ENCODE measurements at regions not wholly inside any gene's neighbourhood (a gene's known extent, or its start where the extent isn't known, plus 50 kb on each side); places are given as distances from the start of the nearest gene placed in this dataset.

GRCh38 chr4:3673716-3674478 is 92.3 kb upstream of the ADRA2C start:
- no peak overlapping the region for H3K4me3 ChIP-seq (ENCODE audit: low read depth, low read length)
- DNase-seq (ENCODE audit: low read depth) = no peak
- TF ChIP-seq CTCF (IDR thresholded peaks at IDR 0.05; ENCODE audit: insufficient read depth, low read length) = no peak

GRCh38 chr4:3673176-3673575 is 93.0 kb upstream of the ADRA2C start:
- H3K4me3 ChIP-seq (ENCODE audit: low read depth, low read length) = no peak overlapping the region
- no peak for TF ChIP-seq CTCF (IDR thresholded peaks at IDR 0.05; ENCODE audit: insufficient read depth, low read length)
- DNase-seq (ENCODE audit: low read depth) = no peak

DNA sequence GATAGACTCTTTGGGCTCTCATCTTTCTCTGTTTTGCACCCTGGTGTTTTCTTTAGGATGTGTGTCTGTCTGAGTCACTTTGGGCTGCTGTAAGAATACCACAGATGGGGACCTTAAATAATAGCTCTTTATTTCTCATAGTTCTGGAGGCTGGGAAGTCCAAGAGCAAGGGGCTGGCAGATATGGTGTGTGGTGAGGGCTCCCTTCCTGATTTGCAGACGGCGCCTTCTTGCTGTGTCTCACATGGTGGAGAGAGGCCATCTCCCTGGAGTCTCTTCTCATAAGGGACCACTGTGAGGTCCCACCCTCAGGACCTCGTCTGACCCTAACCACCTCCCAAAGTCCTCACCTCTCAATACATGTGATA is 93.7 kb upstream of the ADRA2C start:
- DNase-seq (ENCODE audit: low read depth) = no peak
- H3K4me3 ChIP-seq (ENCODE audit: low read depth, low read length) = no peak overlapping the region
- no peak for TF ChIP-seq CTCF (IDR thresholded peaks at IDR 0.05; ENCODE audit: insufficient read depth, low read length)

GRCh38 chr4:3671571-3672464 is 94.4 kb upstream of the ADRA2C start:
- TF ChIP-seq CTCF (IDR thresholded peaks at IDR 0.05; ENCODE audit: insufficient read depth, low read length) = no peak
- DNase-seq (ENCODE audit: low read depth) = no peak
- H3K4me3 ChIP-seq (ENCODE audit: low read depth, low read length) = no peak overlapping the region

GRCh38 chr4:3670521-3671519 is 95.4 kb upstream of the ADRA2C start:
- no peak for DNase-seq (ENCODE audit: low read depth)
- no peak for TF ChIP-seq CTCF (IDR thresholded peaks at IDR 0.05; ENCODE audit: insufficient read depth, low read length)
- H3K4me3 ChIP-seq (ENCODE audit: low read depth, low read length) = no peak overlapping the region

GRCh38 chr4:3669553-3669949 is 96.6 kb upstream of the ADRA2C start:
- no peak for DNase-seq (ENCODE audit: low read depth)
- H3K4me3 ChIP-seq (ENCODE audit: low read depth, low read length) = no peak overlapping the region
- TF ChIP-seq CTCF (IDR thresholded peaks at IDR 0.05; ENCODE audit: insufficient read depth, low read length) = no peak

All from fibroblast of the aortic adventitia (primary cell).